GM06990 (cell line): ENCODE measurements at regions not wholly inside any gene's neighbourhood (a gene's known extent, or its start where the extent isn't known, plus 50 kb on each side); places are given as distances from the start of the nearest gene placed in this dataset.

ENCODE experiments used
- DNase-seq: peaks from one replicate; pipeline ENCODE4 v3.0.0-alpha.2; 2011; ENCODE audit not compliant: insufficient read length; ENCODE audit errors: extremely low read depth
- H3K27me3 ChIP-seq: replicated peaks from 2 replicates; pipeline ENCODE4 v1.6.0; 2011; ENCODE audit warnings: low read length; ENCODE audit not compliant: control insufficient read depth, insufficient read depth
- H3K36me3 ChIP-seq: 2 replicates; pipeline ENCODE4 v1.5.1; 2011; ENCODE audit warnings: low read length; ENCODE audit not compliant: control insufficient read depth, insufficient read depth
- H3K4me3 ChIP-seq: replicated peaks from 2 replicates; pipeline ENCODE4 v1.5.1; 2011; ENCODE audit warnings: low read depth, mild to moderate bottlenecking, control low read depth, low read length
- TF ChIP-seq, protein P1 (sequence below): IDR thresholded peaks from 2 replicates; pipeline ENCODE4 v1.5.1; 2011; ENCODE audit warnings: low read length, control low read depth, mild to moderate bottlenecking, inconsistent platforms; ENCODE audit not compliant: insufficient read depth, poor library complexity, severe bottlenecking

DNA sequence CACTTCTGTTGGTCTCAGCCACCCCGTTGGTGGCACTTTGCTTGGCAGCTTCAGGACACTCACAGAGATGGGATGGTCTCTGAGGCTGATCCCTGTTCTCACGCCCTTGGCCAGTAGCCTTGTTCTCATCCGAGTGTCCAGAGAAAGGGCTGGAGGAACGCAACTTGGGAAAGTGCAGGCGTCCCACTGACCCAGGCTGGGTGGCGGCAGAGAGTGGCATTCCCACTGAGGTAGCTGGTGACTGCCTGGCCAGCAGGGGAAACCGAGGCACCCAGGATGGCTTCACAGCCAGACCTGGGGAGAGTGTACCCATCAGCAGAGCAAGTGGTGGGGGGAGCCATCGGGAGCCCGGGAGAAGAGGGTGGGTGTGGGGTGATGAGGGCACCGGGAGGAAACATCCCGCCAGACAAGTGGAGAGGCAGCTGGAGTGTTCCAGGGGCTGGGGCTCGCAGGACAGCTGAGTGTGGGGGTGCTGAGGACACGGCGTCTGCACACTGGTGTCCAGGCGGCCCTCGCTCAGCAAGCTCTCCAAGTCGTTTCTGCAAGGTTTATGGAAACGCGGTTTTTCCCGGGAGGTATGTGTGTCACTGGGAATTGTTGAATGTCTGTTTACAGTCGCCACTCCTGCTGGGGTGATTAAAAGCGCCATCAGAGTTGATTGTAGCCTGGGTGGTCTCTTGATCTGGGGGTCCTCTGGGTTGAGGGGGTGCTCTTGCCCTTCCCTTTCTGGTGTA is 97.8 kb downstream of the SIK1 start:
- Histone ChIP-seq H3K27me3 (no peaks in the 10 kb centered on the region; the same call in 1 of the 2 replicates), H3K4me3 (no peak overlapping the region), H3K36me3 (no peaks in the 10 kb centered on the region)
- TF ChIP-seq, protein P1, sequence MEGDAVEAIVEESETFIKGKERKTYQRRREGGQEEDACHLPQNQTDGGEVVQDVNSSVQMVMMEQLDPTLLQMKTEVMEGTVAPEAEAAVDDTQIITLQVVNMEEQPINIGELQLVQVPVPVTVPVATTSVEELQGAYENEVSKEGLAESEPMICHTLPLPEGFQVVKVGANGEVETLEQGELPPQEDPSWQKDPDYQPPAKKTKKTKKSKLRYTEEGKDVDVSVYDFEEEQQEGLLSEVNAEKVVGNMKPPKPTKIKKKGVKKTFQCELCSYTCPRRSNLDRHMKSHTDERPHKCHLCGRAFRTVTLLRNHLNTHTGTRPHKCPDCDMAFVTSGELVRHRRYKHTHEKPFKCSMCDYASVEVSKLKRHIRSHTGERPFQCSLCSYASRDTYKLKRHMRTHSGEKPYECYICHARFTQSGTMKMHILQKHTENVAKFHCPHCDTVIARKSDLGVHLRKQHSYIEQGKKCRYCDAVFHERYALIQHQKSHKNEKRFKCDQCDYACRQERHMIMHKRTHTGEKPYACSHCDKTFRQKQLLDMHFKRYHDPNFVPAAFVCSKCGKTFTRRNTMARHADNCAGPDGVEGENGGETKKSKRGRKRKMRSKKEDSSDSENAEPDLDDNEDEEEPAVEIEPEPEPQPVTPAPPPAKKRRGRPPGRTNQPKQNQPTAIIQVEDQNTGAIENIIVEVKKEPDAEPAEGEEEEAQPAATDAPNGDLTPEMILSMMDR: no peak
- DNase-seq: no peak

DNA sequence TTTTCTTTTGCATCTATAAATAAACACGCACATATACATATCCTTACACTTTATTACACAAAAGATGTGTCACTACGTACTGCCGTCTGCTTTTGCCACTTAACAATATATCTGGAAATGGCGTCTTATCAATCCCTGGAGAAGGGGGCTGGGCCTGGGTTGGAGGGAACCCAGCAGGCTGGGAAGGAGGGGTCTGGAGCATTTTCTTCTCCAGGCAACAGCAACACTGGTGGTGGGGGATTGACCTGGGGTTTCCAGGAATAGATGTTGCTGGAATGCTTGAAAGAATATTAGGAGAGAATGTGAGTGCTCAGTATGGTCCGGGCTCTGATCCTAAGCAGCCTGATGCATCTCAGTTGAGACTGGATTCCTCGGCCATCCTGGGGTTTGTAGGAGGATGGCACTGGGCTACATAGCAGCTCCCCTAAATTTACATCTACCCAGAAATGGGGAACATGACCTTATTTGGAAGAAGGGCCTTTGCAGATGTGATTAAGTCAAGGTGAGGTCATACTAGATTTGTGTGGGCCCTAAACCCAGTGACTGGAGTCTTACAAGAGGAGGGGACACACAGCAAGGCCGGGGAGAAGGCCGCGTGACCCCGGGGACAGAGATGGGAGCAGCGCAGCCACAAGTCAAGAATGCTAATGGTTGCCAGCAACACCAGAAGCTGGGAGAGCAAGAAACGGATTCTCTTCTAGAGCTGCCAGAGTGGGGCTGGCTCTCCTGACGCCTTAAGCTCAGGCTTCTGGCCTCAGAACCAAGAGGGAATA is 98.6 kb downstream of the SIK1 start:
- TF ChIP-seq, protein P1: no peak
- Histone ChIP-seq H3K4me3 (no peak overlapping the region), H3K27me3 (peaks cover 1% of the 10 kb centered on the region; the same call in 1 of the 2 replicates), H3K36me3 (no peaks in the 10 kb centered on the region)
- DNase-seq: no peak

- Histone ChIP-seq H3K27me3 (peaks cover 1% of the 10 kb centered on the region; the same call in 1 of the 2 replicates), H3K36me3 (no peaks in the 10 kb centered on the region), H3K4me3 (no peak overlapping the region)
- DNase-seq: no peak
- TF ChIP-seq, protein P1: no peak
Measured at GRCh38 chr21:43325968-43326715, 100.8 kb downstream of the SIK1 start.

DNA sequence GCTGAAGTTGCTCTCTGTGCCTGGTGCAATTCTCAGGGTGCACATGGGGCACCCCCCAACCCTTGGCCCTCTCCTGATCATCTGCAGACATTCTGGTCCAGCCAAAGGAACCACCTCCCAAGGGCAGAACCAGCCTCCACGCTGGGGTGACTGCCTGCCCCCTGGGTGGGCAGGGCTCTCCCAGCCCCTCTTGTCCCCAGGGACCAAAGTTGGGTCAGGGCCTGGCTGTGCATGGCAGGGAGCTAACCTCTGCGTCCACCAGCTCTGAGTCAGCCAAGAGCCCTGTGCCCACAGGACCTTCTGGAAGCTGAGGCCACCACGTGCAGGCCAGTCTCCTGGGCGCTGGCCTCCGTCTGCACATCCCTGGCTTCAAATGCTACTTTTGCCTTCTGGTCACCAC is 101.9 kb downstream of the SIK1 start:
- no peaks in the 10 kb centered on the region for H3K36me3 ChIP-seq
- TF ChIP-seq, protein P1: no peak
- no peak for DNase-seq
- peaks cover 1% of the 10 kb centered on the region; the same call in 1 of the 2 replicates for H3K27me3 ChIP-seq
- H3K4me3 ChIP-seq: no peak overlapping the region

- H3K36me3 ChIP-seq: no peaks in the 10 kb centered on the region
- H3K27me3 ChIP-seq: peaks cover 1% of the 10 kb centered on the region; the same call in 1 of the 2 replicates
- no peak overlapping the region for H3K4me3 ChIP-seq
- TF ChIP-seq, protein P1: no peak
- DNase-seq: no peak
Measured at GRCh38 chr21:43324596-43324995, 102.3 kb downstream of the SIK1 start.
